Muscle of arm (tissue), 1 donor: ENCODE measurements at regions not wholly inside any gene's neighbourhood (a gene's known extent, or its start where the extent isn't known, plus 50 kb on each side); places are given as distances from the start of the nearest gene placed in this dataset.

Source experiments
- DNase-seq: peaks from one replicate; pipeline ENCODE4 v3.0.0-alpha.2; 2013

- no peak for DNase-seq
Measured at GRCh38 chr1:79613046-79613445, 606.5 kb upstream of the ADGRL4 start.

- DNase-seq = no peak
Measured at GRCh38 chr1:79604490-79605198, 598.1 kb upstream of the ADGRL4 start.

GRCh38 chr1:79603843-79604242, 597.3 kb upstream of the ADGRL4 start:
- no peak for DNase-seq

GRCh38 chr1:79599257-79599656, 592.7 kb upstream of the ADGRL4 start:
- DNase-seq = no peak

- no peak for DNase-seq
Measured at GRCh38 chr1:79595931-79596330, 589.4 kb upstream of the ADGRL4 start.

- no peak for DNase-seq
Measured at GRCh38 chr1:79594121-79594698, 587.7 kb upstream of the ADGRL4 start.

- DNase-seq = no peak
Measured at GRCh38 chr1:79592707-79593106, 586.2 kb upstream of the ADGRL4 start.

GRCh38 chr1:79588719-79589118, 582.2 kb upstream of the ADGRL4 start:
- no peak for DNase-seq

- DNase-seq = no peak
Measured at GRCh38 chr1:79587229-79587628, 580.7 kb upstream of the ADGRL4 start.

GRCh38 chr1:79585801-79586200, 579.3 kb upstream of the ADGRL4 start:
- DNase-seq = no peak

- DNase-seq = no peak
Measured at GRCh38 chr1:79575424-79575823, 568.9 kb upstream of the ADGRL4 start.

- DNase-seq = no peak
Measured at GRCh38 chr1:79568411-79568810, 561.9 kb upstream of the ADGRL4 start.

- no peak for DNase-seq
Measured at GRCh38 chr1:79561521-79561978, 555.0 kb upstream of the ADGRL4 start.

- DNase-seq = no peak
Measured at GRCh38 chr1:79556189-79556588, 549.7 kb upstream of the ADGRL4 start.

- DNase-seq = no peak
Measured at GRCh38 chr1:79554688-79555087, 548.2 kb upstream of the ADGRL4 start.

GRCh38 chr1:79551321-79551720, 544.8 kb upstream of the ADGRL4 start:
- no peak for DNase-seq

- DNase-seq = no peak
Measured at GRCh38 chr1:79550402-79550801, 543.9 kb upstream of the ADGRL4 start.

- DNase-seq = no peak
Measured at GRCh38 chr1:79549201-79549600, 542.7 kb upstream of the ADGRL4 start.

GRCh38 chr1:79547514-79547913, 541.0 kb upstream of the ADGRL4 start:
- no peak for DNase-seq

- no peak for DNase-seq
Measured at GRCh38 chr1:79543394-79543793, 536.9 kb upstream of the ADGRL4 start.

- DNase-seq = no peak
Measured at GRCh38 chr1:79539001-79539400, 532.5 kb upstream of the ADGRL4 start.

GRCh38 chr1:79532555-79532954, 526.0 kb upstream of the ADGRL4 start:
- DNase-seq = no peak

GRCh38 chr1:79531790-79532189, 525.3 kb upstream of the ADGRL4 start:
- DNase-seq = no peak

- DNase-seq = no peak
Measured at GRCh38 chr1:79530476-79530875, 523.9 kb upstream of the ADGRL4 start.
